B cell (primary cell): ENCODE measurements at regions not wholly inside any gene's neighbourhood (a gene's known extent, or its start where the extent isn't known, plus 50 kb on each side); places are given as distances from the start of the nearest gene placed in this dataset.

Experiments
- ATAC-seq: fragments of 200-7000 bp; cut with Tn5 transposase; one replicate; pipeline ENCODE4 v1.10.0; 2021; ENCODE audit warnings: low read depth, mild to moderate bottlenecking, moderate number of reproducible peaks, moderate library complexity
- CTCF ChIA-PET: fragments of 350-600 bp; sonication (Branson Sonifier 250); formaldehyde crosslinking; loops from one replicate; lab custom pipeline; 2021; ENCODE audit warnings: antibody characterized with exemption, inconsistent platforms; lab: Charles Lee
- POLR2A ChIA-PET: fragments of 350-600 bp; sonication (Branson Sonifier 250); formaldehyde crosslinking; loops from one replicate; lab custom pipeline; 2021; ENCODE audit warnings: antibody characterized with exemption; lab: Charles Lee
- DNase-seq: peaks from one replicate; pipeline ENCODE4 v3.0.0; 2013
- H2AFZ ChIP-seq: 2 replicates; pipeline ENCODE4 v1.6.1; 2012; ENCODE audit warnings: mild to moderate bottlenecking, low read depth, low read length; ENCODE audit not compliant: insufficient read depth, poor library complexity, severe bottlenecking
- H3K27ac ChIP-seq, 2 donors: 1 replicate in 1 of 2; 2 replicates in 1 of 2; pipeline ENCODE4 v1.5.1; 2012 to 2013; ENCODE audit warnings: low read length in 2 of 2, mild to moderate bottlenecking in 2 of 2, moderate library complexity in 1 of 2
- H3K27me3 ChIP-seq, 4 experiments: fragments of 200-600 bp in 1 of 4; sonication (generic) in 1 of 4; replicated peaks in 1 of 4; 1 replicate in 2 of 4; 2 replicates in 2 of 4; pipeline versions ENCODE4 v1.6.1 to v1.7.0; 2013 to 2016; ENCODE audit warnings: low read length in 3 of 4, mild to moderate bottlenecking in 2 of 4, mixed read lengths in 1 of 4, moderate library complexity in 1 of 4; ENCODE audit not compliant: insufficient read depth in 4 of 4, control insufficient read depth in 3 of 4; ENCODE audit errors: control extremely low read depth in 1 of 4
- H3K36me3 ChIP-seq, 2 experiments: replicated peaks in 1 of 2; 1 replicate in 1 of 2; 2 replicates in 1 of 2; pipeline versions ENCODE4 v1.6.1 to v1.7.1; 2013; ENCODE audit warnings: low read length in 1 of 2; ENCODE audit not compliant: insufficient read depth in 2 of 2, control insufficient read depth in 1 of 2; ENCODE audit errors: control extremely low read depth in 1 of 2, extremely low read depth in 1 of 2
- H3K4me1 ChIP-seq, 2 donors: fragments of 200-600 bp in 1 of 2; sonication (generic) in 1 of 2; 1 replicate in 1 of 2; 2 replicates in 1 of 2; pipeline versions ENCODE4 v1.5.1 to v1.6.1; 2013 to 2017; ENCODE audit warnings: low read length in 2 of 2; ENCODE audit not compliant: control insufficient read depth in 2 of 2, insufficient read depth in 2 of 2
- H3K4me2 ChIP-seq: replicated peaks from 2 replicates; pipeline ENCODE3; 2012; ENCODE audit warnings: mild to moderate bottlenecking, low read depth, low read length; ENCODE audit not compliant: poor library complexity, severe bottlenecking
- H3K4me3 ChIP-seq, 5 experiments: fragments of 200-600 bp in 1 of 5; sonication (generic) in 1 of 5; 1 replicate in 3 of 5; 2 replicates in 2 of 5; pipeline versions ENCODE4 v1.5.1 to v1.7.0; 2011 to 2016; ENCODE audit warnings: low read length in 4 of 5, mild to moderate bottlenecking in 4 of 5, low read depth in 2 of 5, control low read depth in 1 of 5, moderate library complexity in 1 of 5; ENCODE audit not compliant: insufficient read depth in 1 of 5; ENCODE audit errors: control extremely low read depth in 1 of 5, extremely low read depth in 1 of 5
- H3K79me2 ChIP-seq: fragments of 200-600 bp; sonication (generic); one replicate; pipeline ENCODE4 v1.6.0; 2016; ENCODE audit warnings: low read length; ENCODE audit not compliant: control insufficient read depth, insufficient read depth
- H3K9ac ChIP-seq: fragments of 200-600 bp; sonication (generic); 2 replicates; pipeline ENCODE4 v1.6.1; 2017; ENCODE audit warnings: mild to moderate bottlenecking, low read length, moderate library complexity
- H3K9me3 ChIP-seq, 3 donors: one replicate each; pipeline versions ENCODE4 v1.6.1 to v1.7.1; 2013; ENCODE audit warnings: low read length in 2 of 3; ENCODE audit not compliant: control insufficient read depth in 2 of 3, insufficient read depth in 1 of 3; ENCODE audit errors: control extremely low read depth in 1 of 3
- H4K20me1 ChIP-seq: 2 replicates; pipeline ENCODE4 v1.6.0; 2012; ENCODE audit warnings: mild to moderate bottlenecking, low read length; ENCODE audit not compliant: insufficient read depth, control insufficient read depth, poor library complexity, severe bottlenecking
- H3K27ac Mint-ChIP-seq: one replicate; pipeline ENCODE4 v1.8.0; 2021; ENCODE audit warnings: mixed read lengths
- H3K27me3 Mint-ChIP-seq: one replicate; pipeline ENCODE4 v1.8.0; 2021; ENCODE audit warnings: mixed read lengths
- H3K4me1 Mint-ChIP-seq: one replicate; pipeline ENCODE4 v1.8.0; 2021; ENCODE audit warnings: mixed read lengths
- H3K4me3 Mint-ChIP-seq: one replicate; pipeline ENCODE4 v1.8.0; 2021; ENCODE audit warnings: mixed read lengths
- H3K9me3 Mint-ChIP-seq: one replicate; pipeline ENCODE4 v1.8.0; 2022; ENCODE audit warnings: mixed read lengths; ENCODE audit not compliant: insufficient read depth
- EZH2 ChIP-seq: IDR thresholded peaks from 2 replicates; pipeline ENCODE4 v1.6.1; 2012; ENCODE audit warnings: borderline replicate concordance, low read depth, mild to moderate bottlenecking, moderate library complexity, low read length; ENCODE audit not compliant: insufficient read depth, poor library complexity, severe bottlenecking
- WGBS: methylation state at CpG from one replicate; pipeline ENCODE4 v1.1.5; 2013; ENCODE audit warnings: missing lambda C conversion rate; ENCODE audit not compliant: insufficient coverage; 5-methylcytosine and 5-hydroxymethylcytosine counted together
- intact Hi-C: fragments of 100-400 bp; cut with micrococcal nuclease; formaldehyde crosslinking; loops from one replicate; pipeline ENCODE4 v1.10.0; 2022
- TF ChIP-seq, protein P1 (sequence below): fragments of 200-600 bp; IDR thresholded peaks from one replicate; pipeline ENCODE4 v1.8.0; 2022; ENCODE audit warnings: antibody characterized with exemption, mild to moderate bottlenecking

DNA sequence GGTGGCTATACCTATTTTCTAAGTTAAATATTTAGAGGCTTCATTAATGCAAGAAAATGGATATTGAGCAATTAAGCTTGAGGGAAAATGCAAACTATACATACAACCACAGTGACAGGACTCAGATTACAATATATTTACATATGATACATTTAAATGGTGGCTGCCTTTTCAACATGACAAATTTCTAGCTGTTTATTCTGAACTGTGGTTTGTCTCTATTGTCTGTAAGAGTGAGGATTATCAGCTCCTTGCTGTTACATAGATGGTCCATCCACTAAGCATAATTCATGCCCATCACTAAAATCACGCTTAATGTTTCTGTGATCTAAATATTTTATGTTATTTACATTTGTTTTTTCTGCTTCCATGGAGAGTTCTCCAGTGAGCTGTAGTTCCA, 81.1 kb upstream of the SGCD start:
- H3K4me3 Mint-ChIP-seq = no peak overlapping the region
- intact Hi-C loops = no loop called here

DNA sequence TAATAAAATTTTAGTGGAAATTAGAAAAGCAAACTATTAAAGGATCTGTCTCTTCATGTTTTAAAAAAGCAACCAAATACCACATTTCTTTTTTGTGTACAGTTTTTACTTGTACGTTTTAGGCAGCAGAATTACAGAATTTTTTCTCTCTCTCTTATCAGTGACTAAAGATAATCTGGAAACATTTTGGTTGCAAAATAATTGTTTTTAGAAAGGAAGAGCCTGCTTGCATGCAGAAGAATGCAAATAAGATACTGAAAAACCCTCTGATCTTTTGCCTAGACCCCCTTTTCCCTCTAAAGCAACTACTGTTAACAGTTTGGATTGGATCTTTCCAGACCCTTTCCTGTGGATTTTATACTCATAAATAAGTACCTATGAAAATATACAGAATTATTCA, 75.9 kb upstream of the SGCD start:
- H3K9ac ChIP-seq = no peak overlapping the region
- H3K4me1 Mint-ChIP-seq = no peaks in the 10 kb centered on the region
- intact Hi-C loops = no loop called here
- no peak overlapping the region for H3K4me3 ChIP-seq
- no peak overlapping the region for H2AFZ ChIP-seq
- CTCF ChIA-PET = no interaction called here
- no peak for ATAC-seq
- no peaks in the 10 kb centered on the region for H4K20me1 ChIP-seq
- WGBS = no CpG with 5 or more reads among the region's 1 CpG
- no peaks in the 10 kb centered on the region for H3K27me3 ChIP-seq
- no peaks in the 10 kb centered on the region for H3K4me1 ChIP-seq
- DNase-seq = no peak
- H3K9me3 Mint-ChIP-seq = no peaks in the 10 kb centered on the region
- H3K4me2 ChIP-seq = no peak overlapping the region
- no peak overlapping the region for H3K4me3 Mint-ChIP-seq
- H3K27ac ChIP-seq = no peak overlapping the region
- no peak overlapping the region for H3K27ac Mint-ChIP-seq
- TF ChIP-seq, protein P1, sequence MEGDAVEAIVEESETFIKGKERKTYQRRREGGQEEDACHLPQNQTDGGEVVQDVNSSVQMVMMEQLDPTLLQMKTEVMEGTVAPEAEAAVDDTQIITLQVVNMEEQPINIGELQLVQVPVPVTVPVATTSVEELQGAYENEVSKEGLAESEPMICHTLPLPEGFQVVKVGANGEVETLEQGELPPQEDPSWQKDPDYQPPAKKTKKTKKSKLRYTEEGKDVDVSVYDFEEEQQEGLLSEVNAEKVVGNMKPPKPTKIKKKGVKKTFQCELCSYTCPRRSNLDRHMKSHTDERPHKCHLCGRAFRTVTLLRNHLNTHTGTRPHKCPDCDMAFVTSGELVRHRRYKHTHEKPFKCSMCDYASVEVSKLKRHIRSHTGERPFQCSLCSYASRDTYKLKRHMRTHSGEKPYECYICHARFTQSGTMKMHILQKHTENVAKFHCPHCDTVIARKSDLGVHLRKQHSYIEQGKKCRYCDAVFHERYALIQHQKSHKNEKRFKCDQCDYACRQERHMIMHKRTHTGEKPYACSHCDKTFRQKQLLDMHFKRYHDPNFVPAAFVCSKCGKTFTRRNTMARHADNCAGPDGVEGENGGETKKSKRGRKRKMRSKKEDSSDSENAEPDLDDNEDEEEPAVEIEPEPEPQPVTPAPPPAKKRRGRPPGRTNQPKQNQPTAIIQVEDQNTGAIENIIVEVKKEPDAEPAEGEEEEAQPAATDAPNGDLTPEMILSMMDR = no peak
- TF ChIP-seq EZH2 = no peak
- no peaks in the 10 kb centered on the region for H3K9me3 ChIP-seq
- H3K36me3 ChIP-seq = no peaks in the 10 kb centered on the region
- POLR2A ChIA-PET = no interaction called here
- no peaks in the 10 kb centered on the region for H3K27me3 Mint-ChIP-seq
- no peaks in the 10 kb centered on the region for H3K79me2 ChIP-seq

More for the DNA sequence above, 81.1 kb upstream of the SGCD start:
- DNase-seq = no peak
- WGBS = no CpG with 5 or more reads among the region's 1 CpG
- no peak overlapping the region for H2AFZ ChIP-seq
- H3K4me3 ChIP-seq = no peak overlapping the region
- H3K27ac Mint-ChIP-seq = no peak overlapping the region
- no peaks in the 10 kb centered on the region for H4K20me1 ChIP-seq
- TF ChIP-seq, protein P1 = no peak
- no peak for TF ChIP-seq EZH2
- no peaks in the 10 kb centered on the region for H3K4me1 ChIP-seq
- no peaks in the 10 kb centered on the region for H3K36me3 ChIP-seq
- no peaks in the 10 kb centered on the region for H3K27me3 ChIP-seq
- H3K9me3 Mint-ChIP-seq = no peaks in the 10 kb centered on the region
- H3K27ac ChIP-seq = no peak overlapping the region
- H3K9me3 ChIP-seq = no peaks in the 10 kb centered on the region
- H3K4me1 Mint-ChIP-seq = no peaks in the 10 kb centered on the region
- CTCF ChIA-PET = no interaction called here
- ATAC-seq = no peak
- H3K9ac ChIP-seq = no peak overlapping the region
- no peaks in the 10 kb centered on the region for H3K27me3 Mint-ChIP-seq
- H3K79me2 ChIP-seq = no peaks in the 10 kb centered on the region
- POLR2A ChIA-PET = no interaction called here
- no peak overlapping the region for H3K4me2 ChIP-seq
